Limb (tissue), 2 donors: ENCODE measurements at regions not wholly inside any gene's neighbourhood (a gene's known extent, or its start where the extent isn't known, plus 50 kb on each side); places are given as distances from the start of the nearest gene placed in this dataset.

Experiments
- DNase-seq, 2 donors: peaks; one replicate each; pipeline ENCODE4 v3.0.0-alpha.2; 2016; ENCODE audit errors: extremely low spot score in 2 of 2

- no peak for DNase-seq
These were observed 497.9 kb upstream of the JARID2 start for GRCh38 chr6:14747881-14748520.

GRCh38 chr6:14748679-14749078 is 497.2 kb upstream of the JARID2 start:
- no peak for DNase-seq

DNA sequence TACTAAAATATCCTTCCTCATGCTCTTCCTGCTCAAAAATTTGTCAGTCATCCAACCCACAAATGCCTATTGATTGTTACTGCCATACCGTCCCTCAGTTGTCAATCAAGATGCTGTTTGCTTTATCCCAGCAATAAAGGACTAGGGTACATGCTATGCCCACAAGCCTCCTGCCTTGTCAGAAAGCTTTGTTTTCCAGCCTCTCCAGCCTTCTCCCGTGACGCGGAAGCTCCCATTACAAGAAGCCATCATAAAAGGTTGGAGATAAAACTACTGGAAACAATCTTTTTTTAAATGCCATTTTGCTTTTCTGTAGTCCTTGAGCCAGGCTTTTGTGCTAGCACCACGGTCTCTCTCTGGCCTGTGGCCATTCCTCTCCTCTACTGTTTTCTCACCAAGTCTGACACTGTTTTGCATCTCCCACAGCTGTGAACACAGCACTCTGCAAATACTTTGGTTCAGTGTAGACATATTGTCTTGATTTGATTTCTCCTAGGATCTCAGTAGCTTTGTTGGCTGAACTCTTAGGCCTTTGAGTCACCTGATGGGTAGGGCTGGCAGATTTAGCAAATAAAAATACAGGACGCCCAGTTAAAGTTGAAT is 495.7 kb upstream of the JARID2 start:
- no peak for DNase-seq

GRCh38 chr6:14751645-14752175 is 494.2 kb upstream of the JARID2 start:
- no peak for DNase-seq

DNA sequence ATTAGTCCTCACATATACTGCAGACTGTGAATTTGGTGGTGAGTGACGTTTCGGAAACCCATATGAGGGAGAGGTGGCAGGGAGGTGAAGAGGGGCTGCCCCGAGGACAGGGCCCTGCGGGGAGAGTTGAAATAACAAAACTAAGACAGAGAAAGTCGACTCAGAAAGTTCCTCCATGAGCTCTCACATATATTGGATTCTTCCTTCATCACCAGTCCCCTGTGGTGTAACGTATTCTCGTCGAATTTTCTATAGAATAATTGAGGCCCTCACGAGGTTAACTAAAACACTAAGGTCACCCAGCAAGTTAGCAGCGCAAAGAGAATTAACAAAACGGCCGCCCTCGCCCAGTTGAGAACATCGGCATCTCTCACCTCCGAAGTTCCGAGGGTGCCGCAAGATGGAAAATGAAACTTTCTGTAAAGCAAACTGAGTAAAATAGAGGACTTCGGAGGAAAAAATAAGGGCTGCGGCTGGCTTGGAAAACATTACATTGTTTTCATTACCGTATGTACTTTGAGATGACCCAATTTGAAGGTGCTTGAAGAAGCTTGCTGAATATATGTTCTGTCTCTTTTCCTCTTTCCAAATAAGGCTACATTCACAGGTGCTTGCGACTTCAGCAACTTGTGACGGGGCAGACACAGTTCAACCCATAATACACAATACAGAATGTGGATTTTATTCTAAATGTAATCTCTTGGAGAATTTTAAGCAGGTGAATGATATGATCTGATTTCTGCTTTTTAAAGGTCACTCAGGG is 490.9 kb upstream of the JARID2 start:
- DNase-seq: no peak

GRCh38 chr6:14756340-14756739 is 489.5 kb upstream of the JARID2 start:
- DNase-seq: no peak

- DNase-seq: no peak
These were observed 488.9 kb upstream of the JARID2 start for GRCh38 chr6:14757014-14757413.

DNA sequence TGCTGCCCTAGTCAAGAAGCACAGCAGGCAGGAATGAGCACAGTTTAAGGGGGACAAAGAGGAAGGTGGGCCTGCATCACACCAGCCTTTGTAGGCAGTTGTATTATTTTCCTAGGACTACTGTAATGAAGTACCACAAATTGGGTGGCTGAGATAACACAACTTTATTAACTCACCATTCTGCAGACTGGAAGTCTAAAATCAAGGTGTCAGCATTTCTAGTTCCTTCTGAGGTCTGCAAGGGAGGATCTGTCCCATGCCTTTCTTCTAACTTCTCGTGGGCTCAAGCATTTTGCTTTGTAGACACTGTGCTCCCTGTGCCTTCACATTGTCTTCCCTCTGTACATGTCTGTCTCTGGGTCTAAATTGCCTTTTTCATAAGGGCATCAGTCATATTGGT is 488.5 kb upstream of the JARID2 start:
- DNase-seq: no peak

GRCh38 chr6:14758421-14759081 is 487.3 kb upstream of the JARID2 start:
- no peak for DNase-seq

- DNase-seq: no peak
These were observed 485.7 kb upstream of the JARID2 start for GRCh38 chr6:14759976-14760672.

- DNase-seq: no peak
These were observed 483.8 kb upstream of the JARID2 start for GRCh38 chr6:14762077-14762476.

GRCh38 chr6:14763139-14763538 is 482.7 kb upstream of the JARID2 start:
- no peak for DNase-seq

- DNase-seq: no peak
These were observed 482.3 kb upstream of the JARID2 start for GRCh38 chr6:14763616-14764015.

GRCh38 chr6:14765106-14765505 is 480.8 kb upstream of the JARID2 start:
- DNase-seq: no peak

GRCh38 chr6:14765721-14766390 is 480.0 kb upstream of the JARID2 start:
- DNase-seq: no peak

GRCh38 chr6:14766391-14766994 is 479.4 kb upstream of the JARID2 start:
- peak in 1 of 2 donors; percentile 13 for DNase-seq

DNA sequence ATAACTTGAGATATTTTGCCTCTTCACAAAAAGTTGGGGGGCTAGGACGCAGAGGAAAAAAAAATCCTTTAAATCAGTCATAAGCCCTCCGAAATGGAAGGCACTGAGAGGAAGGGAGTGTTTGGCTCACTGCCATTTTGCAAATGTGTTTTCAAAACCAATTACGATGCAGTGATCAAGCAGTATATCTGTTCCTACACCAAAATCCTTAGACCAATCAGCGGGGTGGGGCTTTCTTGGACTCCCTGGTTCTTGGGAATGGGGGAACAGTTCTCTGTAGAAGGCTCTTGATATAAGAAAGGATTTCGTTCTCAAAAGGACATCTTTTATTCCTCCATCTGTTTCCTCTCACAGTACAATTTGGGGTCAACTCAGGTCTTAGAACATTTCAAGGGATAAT is 478.6 kb upstream of the JARID2 start:
- peak in 1 of 2 donors; percentile 44 for DNase-seq

GRCh38 chr6:14770040-14770439 is 475.8 kb upstream of the JARID2 start:
- DNase-seq: no peak

DNA sequence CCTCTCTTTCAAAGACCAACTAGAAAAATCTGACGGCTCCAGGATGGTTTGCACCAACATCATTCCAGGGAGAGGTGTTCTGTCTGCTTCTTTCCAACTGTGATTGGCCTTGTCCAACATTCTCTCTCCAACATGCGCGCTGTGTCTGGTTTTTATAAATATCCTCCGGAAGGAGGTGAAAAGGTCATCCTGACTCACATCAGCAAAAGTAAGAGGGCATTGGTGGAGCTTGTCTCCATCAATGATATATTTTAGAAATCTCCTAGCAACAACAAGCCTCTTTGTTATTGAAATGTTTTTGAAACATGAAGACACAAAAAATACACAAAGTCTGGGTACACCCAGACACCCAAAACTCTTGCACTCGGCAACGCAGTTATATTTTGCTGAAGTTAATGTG is 475.3 kb upstream of the JARID2 start:
- DNase-seq: no peak

DNA sequence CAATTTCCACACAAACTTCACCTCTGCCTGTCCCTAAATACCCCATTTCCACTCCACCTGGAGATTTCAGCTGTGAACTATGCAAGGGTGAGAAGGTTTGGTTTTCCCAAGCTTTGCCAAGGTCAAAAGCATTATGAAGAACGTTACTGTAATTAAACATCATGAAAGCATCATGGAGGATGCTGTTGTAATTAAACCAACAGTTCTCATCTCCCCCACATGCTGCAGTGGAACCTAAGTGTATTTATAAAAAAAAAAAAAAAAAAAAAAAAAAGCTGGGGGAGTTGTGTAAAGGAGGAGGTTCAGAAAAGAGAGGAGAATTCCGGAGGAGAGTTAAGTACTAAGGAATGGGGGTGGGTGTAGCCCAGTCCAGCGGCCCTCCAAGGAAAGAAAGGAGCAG is 474.9 kb upstream of the JARID2 start:
- no peak for DNase-seq
